Stimulated activated CD8-positive, alpha-beta memory T cell treated with anti-CD3 and anti-CD28 coated beads, Interleukin-2, amount 100 ng/mL, for 48 hours (primary cell): ENCODE measurements at regions not wholly inside any gene's neighbourhood (a gene's known extent, or its start where the extent isn't known, plus 50 kb on each side); places are given as distances from the start of the nearest gene placed in this dataset.

ENCODE experiments used
- DNase-seq, 2 donors: peaks; one replicate each; pipeline ENCODE4 v3.0.0-alpha.2; 2020; ENCODE audit warnings: low read depth in 2 of 2

- DNase-seq, result no peak
Measured at GRCh38 chr6:91715171-91715805, 1128.4 kb upstream of the MAP3K7 start.

GRCh38 chr6:91713911-91714310, 1127.0 kb upstream of the MAP3K7 start:
- DNase-seq, result no peak

GRCh38 chr6:91711518-91711917, 1124.6 kb upstream of the MAP3K7 start:
- no peak for DNase-seq

GRCh38 chr6:91710342-91710741, 1123.5 kb upstream of the MAP3K7 start:
- DNase-seq, result no peak

GRCh38 chr6:91708534-91708933, 1121.7 kb upstream of the MAP3K7 start:
- DNase-seq, result no peak

- no peak for DNase-seq
Measured at GRCh38 chr6:91705646-91706045, 1118.8 kb upstream of the MAP3K7 start.

- DNase-seq, result no peak
Measured at GRCh38 chr6:91704531-91704930, 1117.7 kb upstream of the MAP3K7 start.

GRCh38 chr6:91697010-91697695, 1110.3 kb upstream of the MAP3K7 start:
- DNase-seq, result no peak

- no peak for DNase-seq
Measured at GRCh38 chr6:91695221-91695620, 1108.3 kb upstream of the MAP3K7 start.

- no peak for DNase-seq
Measured at GRCh38 chr6:91694016-91694654, 1107.3 kb upstream of the MAP3K7 start.

GRCh38 chr6:91691449-91691848, 1104.6 kb upstream of the MAP3K7 start:
- DNase-seq, result no peak

GRCh38 chr6:91683240-91683639, 1096.4 kb upstream of the MAP3K7 start:
- DNase-seq, result no peak

- no peak for DNase-seq
Measured at GRCh38 chr6:91681296-91681695, 1094.4 kb upstream of the MAP3K7 start.

- DNase-seq, result no peak
Measured at GRCh38 chr6:91678679-91679446, 1092.0 kb upstream of the MAP3K7 start.

- DNase-seq, result no peak
Measured at GRCh38 chr6:91672201-91672600, 1085.3 kb upstream of the MAP3K7 start.

- no peak for DNase-seq
Measured at GRCh38 chr6:91669871-91670268, 1083.0 kb upstream of the MAP3K7 start.

GRCh38 chr6:91669154-91669870, 1082.4 kb upstream of the MAP3K7 start:
- DNase-seq, result no peak

GRCh38 chr6:91667596-91667995, 1080.7 kb upstream of the MAP3K7 start:
- no peak for DNase-seq

GRCh38 chr6:91664327-91664959, 1077.6 kb upstream of the MAP3K7 start:
- DNase-seq, result no peak

GRCh38 chr6:91660893-91661292, 1074.0 kb upstream of the MAP3K7 start:
- DNase-seq, result no peak

GRCh38 chr6:91659891-91660290, 1073.0 kb upstream of the MAP3K7 start:
- no peak for DNase-seq
